ENCODE measurements at regions not wholly inside any gene's neighbourhood (a gene's known extent, or its start where the extent isn't known, plus 50 kb on each side); places are given as distances from the start of the nearest gene placed in this dataset.

DNA sequence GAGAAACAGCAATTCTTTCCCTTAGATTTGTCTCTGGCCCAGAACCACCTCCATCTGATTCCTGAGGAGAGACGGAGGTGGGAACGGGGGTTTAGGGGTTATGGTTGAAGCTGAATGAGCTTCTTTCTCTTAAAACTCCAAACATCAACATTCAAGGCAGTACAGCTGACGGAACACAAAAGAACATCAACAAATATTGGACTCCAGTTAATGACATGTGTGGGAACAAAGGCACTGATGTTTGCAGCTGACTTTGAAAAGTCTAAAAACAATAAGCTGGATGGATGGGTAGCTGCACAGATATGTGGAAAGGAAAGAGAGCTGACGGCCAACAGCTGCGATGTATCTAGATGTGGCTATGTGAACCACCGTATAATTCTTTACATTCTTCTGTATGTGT lies 256.5 kb downstream of the SOD2 start:
- Mint-ChIP-seq H3K4me1 (peaks cover 32% of the 10 kb centered on the region), H3K27me3 (ENCODE audit: low read depth) (peaks cover 12% of the 10 kb centered on the region), H3K9me3 (peaks cover 17% of the 10 kb centered on the region), H3K27ac (no peak overlapping the region), H3K36me3 (ENCODE audit: low read depth) (no peaks in the 10 kb centered on the region), H3K4me3 (no peak overlapping the region)
- TF ChIP-seq, protein P1, sequence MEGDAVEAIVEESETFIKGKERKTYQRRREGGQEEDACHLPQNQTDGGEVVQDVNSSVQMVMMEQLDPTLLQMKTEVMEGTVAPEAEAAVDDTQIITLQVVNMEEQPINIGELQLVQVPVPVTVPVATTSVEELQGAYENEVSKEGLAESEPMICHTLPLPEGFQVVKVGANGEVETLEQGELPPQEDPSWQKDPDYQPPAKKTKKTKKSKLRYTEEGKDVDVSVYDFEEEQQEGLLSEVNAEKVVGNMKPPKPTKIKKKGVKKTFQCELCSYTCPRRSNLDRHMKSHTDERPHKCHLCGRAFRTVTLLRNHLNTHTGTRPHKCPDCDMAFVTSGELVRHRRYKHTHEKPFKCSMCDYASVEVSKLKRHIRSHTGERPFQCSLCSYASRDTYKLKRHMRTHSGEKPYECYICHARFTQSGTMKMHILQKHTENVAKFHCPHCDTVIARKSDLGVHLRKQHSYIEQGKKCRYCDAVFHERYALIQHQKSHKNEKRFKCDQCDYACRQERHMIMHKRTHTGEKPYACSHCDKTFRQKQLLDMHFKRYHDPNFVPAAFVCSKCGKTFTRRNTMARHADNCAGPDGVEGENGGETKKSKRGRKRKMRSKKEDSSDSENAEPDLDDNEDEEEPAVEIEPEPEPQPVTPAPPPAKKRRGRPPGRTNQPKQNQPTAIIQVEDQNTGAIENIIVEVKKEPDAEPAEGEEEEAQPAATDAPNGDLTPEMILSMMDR (IDR thresholded peaks at IDR 0.05; ENCODE audit: unreplicated experiment in 3 of 3): no peak

DNA sequence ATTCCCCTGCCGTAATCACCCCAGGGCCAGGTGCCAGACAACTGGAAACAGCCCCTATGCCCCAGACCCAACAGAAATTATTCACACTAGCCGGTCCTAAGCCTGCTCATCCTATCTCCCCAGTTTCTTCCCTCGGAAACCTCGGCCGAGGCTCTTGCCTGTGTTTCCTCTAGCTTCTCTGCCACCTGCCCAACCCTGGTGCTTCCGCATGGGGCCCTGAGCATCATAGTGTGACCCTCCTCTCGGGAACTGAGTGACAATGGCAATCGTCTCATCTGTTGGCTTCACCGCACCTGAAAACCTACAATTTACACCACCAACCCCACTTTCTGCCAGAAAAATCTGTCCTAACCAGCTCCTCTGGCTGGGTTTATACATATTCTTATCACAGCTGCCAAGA lies 257.3 kb downstream of the SOD2 start:
- Mint-ChIP-seq H3K27ac (no peak overlapping the region), H3K27me3 (ENCODE audit: low read depth) (peaks cover 10% of the 10 kb centered on the region), H3K4me3 (no peak overlapping the region), H3K9me3 (peaks cover 21% of the 10 kb centered on the region), H3K36me3 (ENCODE audit: low read depth) (no peaks in the 10 kb centered on the region), H3K4me1 (peaks cover 26% of the 10 kb centered on the region)
- TF ChIP-seq, protein P1 (IDR thresholded peaks at IDR 0.05; ENCODE audit: unreplicated experiment in 3 of 3): no peak

DNA sequence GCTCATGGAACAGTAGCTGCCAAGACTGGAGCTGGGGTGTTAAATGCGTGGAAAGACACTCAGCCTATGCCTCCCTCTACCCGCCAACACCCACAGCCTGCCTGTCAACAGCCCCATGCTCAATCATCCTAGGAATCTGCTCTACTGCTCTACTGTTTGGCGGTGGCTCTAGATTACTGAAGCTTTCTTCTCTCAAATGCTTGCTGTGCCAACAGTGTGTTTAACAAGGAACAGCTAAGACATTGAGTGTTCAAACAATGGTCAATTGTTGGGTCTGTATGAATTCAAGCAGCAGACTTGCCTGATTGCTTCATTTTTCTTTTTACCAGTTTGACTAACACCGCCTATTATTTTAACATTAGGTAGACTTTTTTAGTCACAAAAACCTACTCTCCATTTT lies 258.6 kb downstream of the SOD2 start:
- TF ChIP-seq, protein P1 (IDR thresholded peaks at IDR 0.05; ENCODE audit: unreplicated experiment in 3 of 3): no peak
- H3K27ac Mint-ChIP-seq: no peak overlapping the region
- peaks cover 21% of the 10 kb centered on the region for H3K9me3 Mint-ChIP-seq
- H3K4me1 Mint-ChIP-seq: peaks cover 20% of the 10 kb centered on the region
- no peaks in the 10 kb centered on the region for H3K36me3 Mint-ChIP-seq (ENCODE audit: low read depth)
- H3K27me3 Mint-ChIP-seq (ENCODE audit: low read depth): peaks cover 11% of the 10 kb centered on the region
- no peak overlapping the region for H3K4me3 Mint-ChIP-seq

DNA sequence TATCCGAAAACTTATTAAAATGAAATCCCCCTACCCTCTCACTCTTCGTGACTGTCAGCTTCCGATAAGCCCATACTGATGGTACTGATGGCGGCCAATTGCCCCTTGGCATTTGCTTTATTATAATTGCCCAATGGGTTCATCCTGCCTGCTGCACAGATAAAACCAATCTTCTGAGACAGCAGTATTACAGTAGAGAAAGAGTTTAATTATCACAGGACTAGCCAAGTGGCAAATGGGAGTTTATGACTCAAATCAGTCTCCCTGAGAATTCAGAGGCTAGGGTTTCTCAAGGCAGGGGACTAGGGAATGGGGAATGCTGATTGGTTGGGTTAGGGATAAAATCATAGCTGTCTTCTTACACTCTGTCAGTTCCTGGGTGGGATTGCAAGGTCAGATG lies 259.5 kb downstream of the SOD2 start:
- TF ChIP-seq, protein P1 (IDR thresholded peaks at IDR 0.05; ENCODE audit: unreplicated experiment in 3 of 3): no peak
- Mint-ChIP-seq H3K36me3 (ENCODE audit: low read depth) (no peaks in the 10 kb centered on the region), H3K9me3 (peaks cover 21% of the 10 kb centered on the region), H3K4me1 (peaks cover 14% of the 10 kb centered on the region), H3K4me3 (no peak overlapping the region), H3K27ac (no peak overlapping the region), H3K27me3 (ENCODE audit: low read depth) (peaks cover 13% of the 10 kb centered on the region)

DNA sequence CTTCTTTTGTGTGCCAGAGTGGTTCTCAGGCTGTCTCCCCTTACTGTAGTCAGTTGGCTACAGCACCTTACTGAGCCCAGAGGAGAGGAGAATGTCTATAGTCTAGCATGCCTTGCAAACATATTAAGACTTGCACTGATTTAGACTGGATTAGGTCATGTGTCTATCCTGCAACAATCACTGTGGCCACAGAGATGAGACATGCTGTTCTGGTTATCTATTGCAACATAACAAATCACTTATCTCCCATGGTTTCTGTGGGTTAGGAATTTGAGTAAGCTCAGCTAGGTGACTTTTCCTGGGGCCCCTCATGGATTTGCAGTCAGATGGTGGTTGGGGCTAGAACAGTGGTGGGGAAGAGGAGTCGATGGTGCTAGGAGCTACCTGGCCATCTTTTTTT lies 261.3 kb downstream of the SOD2 start:
- Mint-ChIP-seq H3K9me3 (peaks cover 21% of the 10 kb centered on the region), H3K27me3 (ENCODE audit: low read depth) (peaks cover 6% of the 10 kb centered on the region), H3K4me3 (no peak overlapping the region), H3K27ac (no peak overlapping the region), H3K36me3 (ENCODE audit: low read depth) (no peaks in the 10 kb centered on the region), H3K4me1 (peaks cover 9% of the 10 kb centered on the region)
- TF ChIP-seq, protein P1 (IDR thresholded peaks at IDR 0.05; ENCODE audit: unreplicated experiment in 3 of 3): no peak

DNA sequence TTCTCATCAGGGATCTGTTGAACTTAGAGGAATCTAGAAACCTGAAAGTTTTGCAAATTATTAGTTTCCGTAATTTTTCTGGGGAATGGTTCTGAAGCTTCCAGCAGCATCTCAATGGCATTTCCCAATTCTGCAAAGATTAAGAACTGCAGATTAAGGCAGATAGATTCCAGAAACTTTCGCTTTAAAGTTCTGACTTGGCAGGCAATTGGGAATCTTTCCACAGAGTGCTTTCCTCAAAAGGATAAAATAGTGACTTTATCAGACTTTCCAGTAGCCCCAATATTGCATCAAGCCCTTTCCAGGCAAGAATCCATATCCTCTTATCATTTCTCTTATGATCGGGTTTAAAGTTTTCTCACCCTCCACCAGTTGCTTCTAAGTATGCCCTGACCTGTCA lies 261.1 kb downstream of the FNDC1 start:
- H3K36me3 Mint-ChIP-seq (ENCODE audit: low read depth): no peaks in the 10 kb centered on the region
- H3K27ac Mint-ChIP-seq: no peak overlapping the region
- TF ChIP-seq, protein P1 (IDR thresholded peaks at IDR 0.05; ENCODE audit: unreplicated experiment in 3 of 3): no peak
- H3K4me3 Mint-ChIP-seq: no peak overlapping the region
- H3K4me1 Mint-ChIP-seq: peaks cover 5% of the 10 kb centered on the region
- H3K27me3 Mint-ChIP-seq (ENCODE audit: low read depth): peaks cover 8% of the 10 kb centered on the region
- H3K9me3 Mint-ChIP-seq: peaks cover 21% of the 10 kb centered on the region
